ENCODE measurements at regions not wholly inside any gene's neighbourhood (a gene's known extent, or its start where the extent isn't known, plus 50 kb on each side); places are given as distances from the start of the nearest gene placed in this dataset.

GRCh38 chr7:116148108-116148507 lies 62.2 kb upstream of the TES start:
- TF ChIP-seq CTCF (conservative IDR thresholded peaks at IDR 0.05; ENCODE audit: low read length), result no peak
- no peak for TF ChIP-seq EZH2phosphoT487 (IDR thresholded peaks at IDR 0.05; ENCODE audit: borderline replicate concordance, low read depth, low read length)

All from OCI-LY7 (cell line).